Stimulated activated CD4-positive, alpha-beta T cell treated with anti-CD3 and anti-CD28 coated beads, Interleukin-2, amount 100 ng/mL, for 48 hours (primary cell): ENCODE measurements at regions not wholly inside any gene's neighbourhood (a gene's known extent, or its start where the extent isn't known, plus 50 kb on each side); places are given as distances from the start of the nearest gene placed in this dataset.
"Not testable (repeated sequence)": the region's sequence is repeated elsewhere in the genome, so short reads cannot be mapped to it uniquely, and the experiment has no call there.

Experiments
- DNase-seq, 2 donors: peaks; one replicate each; pipeline ENCODE4 v3.0.0-alpha.2; 2020

DNA sequence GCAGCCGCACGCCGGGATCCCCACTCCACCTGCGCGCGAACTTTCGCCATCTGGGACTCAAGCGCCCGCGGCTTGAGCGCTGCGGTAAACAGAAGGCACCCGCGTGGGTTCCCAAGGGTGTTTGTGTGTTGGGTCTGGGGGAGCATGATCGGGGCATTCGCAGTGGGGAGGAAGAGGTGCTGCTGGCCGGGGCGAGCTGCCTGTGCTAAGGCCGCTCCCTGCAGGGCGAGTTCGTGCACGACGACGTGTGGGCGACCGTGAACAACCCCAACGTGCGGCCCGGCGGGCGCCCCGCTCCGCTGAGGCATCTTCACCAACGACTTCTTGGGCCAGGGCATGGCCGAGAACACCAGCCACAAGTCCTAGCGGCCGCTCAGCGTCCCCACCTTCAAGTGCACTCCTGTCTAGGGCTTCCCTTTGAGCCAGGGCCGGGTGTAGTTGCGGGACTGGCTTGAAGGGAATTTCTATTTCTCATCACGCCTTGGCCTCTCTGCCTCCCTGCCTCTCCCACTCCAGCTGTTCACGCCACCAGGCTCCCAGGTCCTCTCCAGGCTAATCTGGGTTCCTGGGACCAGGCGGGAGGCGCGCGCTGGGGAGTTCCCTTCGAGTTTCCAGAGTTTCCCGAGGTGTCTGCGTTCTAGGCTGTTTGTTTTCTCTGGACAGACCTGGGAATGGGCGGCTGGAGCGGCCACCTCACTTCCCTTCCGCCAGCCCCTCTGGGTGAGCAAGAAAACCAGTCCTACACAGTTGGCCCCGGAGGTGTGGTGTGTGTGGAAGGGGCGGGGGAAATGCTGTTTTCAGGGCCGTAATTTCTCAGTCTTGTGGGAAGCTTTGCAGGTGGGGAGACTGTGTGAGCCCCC is 417.8 kb upstream of the TMTC1 start:
- no peak for DNase-seq

DNA sequence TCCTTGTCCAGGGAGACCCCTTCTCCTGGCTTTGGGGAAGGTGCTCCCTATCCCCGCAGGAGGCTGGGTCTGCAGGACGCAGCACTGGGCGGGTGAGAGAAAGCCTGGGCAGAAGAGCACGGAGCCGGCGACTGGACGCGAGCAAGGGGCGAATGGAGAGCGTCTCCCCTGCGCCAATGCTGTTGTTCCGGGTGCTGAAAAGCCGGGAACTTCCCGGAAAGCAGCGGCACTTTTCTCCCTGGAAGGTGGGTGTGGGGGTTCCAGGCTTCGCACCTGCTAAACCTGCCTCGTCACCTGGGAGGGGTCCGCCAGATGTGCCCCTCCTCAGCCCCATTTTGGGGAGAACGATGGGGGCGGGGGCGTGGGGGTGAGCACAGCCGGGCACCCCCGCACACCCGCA is 417.1 kb upstream of the TMTC1 start:
- DNase-seq = no peak

DNA sequence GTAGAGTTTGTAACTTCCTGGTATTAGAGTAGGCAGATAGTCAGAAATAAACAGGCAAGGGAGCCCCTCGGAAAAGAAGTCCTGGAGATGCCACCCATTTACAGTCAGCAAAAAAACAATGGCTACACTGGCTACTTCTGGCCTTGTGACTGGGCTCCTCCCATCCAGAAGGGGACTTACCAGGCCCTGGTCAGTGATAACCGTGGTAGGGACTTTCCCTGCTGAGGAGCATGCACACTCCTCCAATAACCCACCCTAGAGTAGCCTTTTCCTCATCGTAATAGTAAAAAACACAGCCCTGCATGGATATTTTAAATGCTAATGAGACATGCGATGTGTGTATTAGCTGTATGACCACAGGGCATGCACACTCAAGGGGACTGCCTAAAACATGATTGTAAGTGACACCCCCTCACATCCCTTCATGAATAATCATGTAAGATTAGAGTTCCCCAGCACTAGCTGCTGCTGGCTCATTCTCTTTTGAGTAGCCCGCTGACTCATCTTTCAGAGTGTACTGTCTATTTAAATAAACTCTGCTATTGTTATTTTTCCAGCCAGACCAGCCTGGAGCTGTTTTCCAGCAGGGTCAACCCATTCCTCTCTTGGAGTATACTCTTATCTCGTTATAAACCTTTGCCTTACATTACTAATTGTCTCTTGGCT is 413.8 kb upstream of the TMTC1 start:
- DNase-seq = no peak

DNA sequence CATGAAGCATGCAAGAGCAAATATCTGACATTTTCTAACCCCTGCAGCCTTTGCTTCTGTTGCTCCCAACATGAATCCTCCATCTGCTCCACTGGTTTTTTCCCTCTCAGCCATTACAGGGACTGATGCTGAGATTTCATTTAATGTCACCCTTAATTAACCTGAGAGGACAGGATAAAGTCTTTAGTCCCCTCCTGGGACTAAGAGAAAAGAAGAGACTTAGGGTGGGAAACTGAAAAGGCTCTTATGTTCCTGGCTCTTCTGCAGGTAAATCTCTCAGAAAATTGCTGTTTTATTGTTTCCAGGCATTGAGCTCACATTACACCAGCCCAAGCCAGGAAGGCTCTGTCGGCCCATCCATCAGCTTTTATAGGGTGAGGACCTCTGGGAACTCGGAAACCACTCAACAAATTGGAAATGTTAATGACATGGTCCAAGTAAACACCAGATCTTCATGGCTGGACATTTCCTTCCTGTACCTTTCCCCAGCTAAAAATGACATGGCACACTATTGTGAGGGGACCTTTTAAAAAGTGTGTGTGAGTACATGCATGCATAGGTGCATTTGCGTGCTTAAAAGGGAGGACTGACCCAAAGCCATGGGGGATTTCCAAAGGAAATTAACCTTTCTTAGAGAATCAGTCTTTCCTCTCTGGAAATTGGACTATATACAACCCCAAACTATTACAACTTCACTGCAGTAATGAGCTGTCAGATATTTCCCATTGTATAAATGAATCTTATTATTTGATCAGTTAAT is 408.1 kb upstream of the TMTC1 start:
- no peak for DNase-seq

DNA sequence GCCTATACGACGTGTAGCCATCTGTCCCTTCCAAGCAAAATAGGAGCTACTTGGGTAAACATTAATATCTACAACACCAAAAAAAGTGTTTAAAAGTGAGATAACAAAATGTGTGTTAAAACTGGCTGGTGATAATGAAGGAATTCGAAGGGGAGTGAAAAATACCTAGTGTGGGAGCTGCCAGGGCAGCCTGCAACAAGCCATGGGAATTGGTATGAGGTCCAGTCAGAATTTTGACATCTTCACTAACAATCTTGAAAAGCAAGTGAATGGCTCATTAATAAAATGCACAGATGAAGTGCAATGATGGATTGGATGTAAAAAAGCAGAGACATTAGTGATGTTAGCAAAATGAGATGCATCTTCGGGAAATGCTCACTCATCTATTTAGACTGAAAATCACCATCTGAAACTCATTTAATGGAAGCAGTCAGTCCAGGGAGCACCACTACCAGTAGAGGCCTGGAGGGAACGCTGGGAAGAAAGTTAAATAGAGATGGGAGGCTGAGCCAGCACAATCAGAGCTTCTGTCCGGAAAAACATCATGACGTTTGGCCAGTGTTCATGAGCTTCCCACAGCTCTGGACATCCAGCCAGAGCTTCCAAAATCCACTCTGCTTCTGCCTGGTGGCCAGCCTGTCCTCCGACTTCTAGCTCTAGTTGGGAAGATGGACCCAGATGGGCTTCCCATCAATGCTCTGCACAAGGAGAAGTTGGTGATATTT is 405.0 kb upstream of the TMTC1 start:
- DNase-seq = no peak

DNA sequence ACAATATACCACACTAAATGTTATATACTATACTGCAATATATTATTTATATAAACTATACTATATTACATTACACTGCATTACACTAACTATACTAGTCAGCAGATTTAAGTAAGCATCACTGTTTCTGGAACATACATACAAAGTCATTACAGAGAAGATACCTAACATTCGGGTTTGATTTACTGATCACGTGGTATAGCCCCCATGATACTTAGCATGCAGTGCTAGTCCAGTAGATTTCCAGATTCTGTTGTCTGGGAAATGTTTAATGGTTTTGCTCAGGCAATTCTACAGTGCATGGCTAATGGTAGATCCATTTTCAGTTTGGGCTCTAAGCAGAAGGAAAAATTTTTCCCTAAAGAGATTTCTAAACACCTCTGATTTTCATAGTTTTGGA is 403.7 kb upstream of the TMTC1 start:
- DNase-seq = no peak

DNA sequence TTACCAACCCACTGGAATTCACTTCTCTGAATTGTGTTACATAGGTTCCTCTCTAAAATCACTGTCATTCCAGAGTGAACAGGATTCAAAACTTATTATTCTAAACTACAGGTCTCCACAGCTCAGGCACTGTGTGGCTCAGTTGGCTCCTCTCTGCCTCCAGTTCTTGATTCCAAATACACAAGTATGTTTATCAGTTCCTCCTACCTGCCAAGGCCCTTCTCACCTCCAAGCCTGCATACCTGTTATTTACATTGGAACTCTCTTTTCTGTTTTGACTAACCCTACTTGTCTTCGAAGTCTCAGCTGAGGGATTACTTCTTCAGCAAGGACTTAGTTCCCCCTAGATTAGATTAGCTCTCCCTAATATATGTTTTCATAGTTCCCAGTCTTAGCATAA is 397.6 kb upstream of the TMTC1 start:
- no peak for DNase-seq

DNA sequence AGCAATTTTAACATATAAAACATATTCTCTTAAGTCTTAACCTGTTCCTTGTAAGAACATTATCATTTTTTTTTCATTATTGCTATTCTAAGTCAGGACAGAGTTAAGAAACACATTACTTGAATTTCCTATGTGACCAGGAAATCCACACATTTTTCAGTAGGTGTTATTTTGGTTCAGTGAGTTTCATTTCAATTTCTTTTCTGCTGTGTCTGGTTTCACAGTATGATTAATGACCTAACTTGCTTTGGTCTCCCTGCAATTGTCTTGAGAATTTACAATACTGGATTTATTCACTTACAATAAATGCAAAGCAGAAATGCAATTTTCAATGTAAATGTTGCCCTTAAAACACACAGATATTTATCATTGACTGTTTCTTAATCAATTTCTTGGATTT is 396.9 kb upstream of the TMTC1 start:
- DNase-seq = no peak

DNA sequence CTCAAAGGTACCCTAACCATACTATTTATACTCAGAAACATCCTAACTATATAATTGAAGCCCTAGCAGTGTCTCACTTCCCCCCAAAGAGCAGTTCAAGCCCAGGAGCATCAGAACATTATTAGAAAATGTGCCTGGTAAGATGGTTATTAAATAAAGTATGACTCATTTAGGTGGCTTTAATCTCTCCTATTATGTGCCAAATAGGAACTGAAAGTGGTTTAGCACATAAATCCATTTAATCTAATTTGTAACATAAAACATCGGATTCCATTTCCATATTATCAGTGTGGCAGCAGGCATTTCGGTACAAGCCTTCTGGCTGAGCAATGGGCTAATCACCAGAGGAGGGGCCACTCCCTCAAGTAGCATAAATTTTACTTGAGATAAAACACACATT is 395.2 kb upstream of the TMTC1 start:
- DNase-seq = no peak

DNA sequence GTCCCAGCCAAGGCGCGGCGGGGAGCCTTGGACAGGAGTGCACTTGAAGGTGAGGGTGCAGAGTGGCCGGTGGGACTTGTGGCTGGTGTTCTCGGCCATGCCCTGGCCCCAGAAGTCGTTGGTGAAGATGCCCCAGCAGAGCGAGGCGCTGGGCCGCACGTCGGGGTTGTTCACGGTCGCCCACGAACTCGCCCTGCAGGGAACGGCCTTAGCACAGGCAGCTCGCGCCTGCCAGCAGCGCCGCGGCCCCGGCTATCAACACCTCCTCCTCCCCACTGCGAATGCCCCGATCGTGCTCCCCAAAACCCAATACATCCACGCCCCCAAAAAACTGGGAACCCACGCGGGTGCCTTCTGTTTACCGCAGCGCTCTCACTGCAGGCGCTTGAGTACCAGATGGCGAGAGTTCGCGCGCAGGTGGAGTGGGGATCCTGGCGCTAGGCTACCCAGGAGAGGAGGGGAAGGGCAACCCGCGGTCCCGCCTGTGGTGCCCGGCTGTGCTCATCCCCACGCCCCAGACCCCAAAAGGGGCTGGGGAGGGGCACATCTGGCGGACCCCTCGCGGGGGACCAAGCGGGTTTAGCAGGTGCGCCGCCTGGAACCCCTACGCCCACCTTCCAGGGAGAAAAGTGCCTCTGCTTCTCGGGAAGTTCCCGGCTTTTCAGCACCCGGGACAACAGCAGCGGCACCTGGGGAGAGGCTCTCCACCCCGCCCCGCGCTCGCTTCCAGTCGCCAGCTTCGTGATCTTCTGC is 386.3 kb upstream of the TMTC1 start:
- no peak for DNase-seq

DNA sequence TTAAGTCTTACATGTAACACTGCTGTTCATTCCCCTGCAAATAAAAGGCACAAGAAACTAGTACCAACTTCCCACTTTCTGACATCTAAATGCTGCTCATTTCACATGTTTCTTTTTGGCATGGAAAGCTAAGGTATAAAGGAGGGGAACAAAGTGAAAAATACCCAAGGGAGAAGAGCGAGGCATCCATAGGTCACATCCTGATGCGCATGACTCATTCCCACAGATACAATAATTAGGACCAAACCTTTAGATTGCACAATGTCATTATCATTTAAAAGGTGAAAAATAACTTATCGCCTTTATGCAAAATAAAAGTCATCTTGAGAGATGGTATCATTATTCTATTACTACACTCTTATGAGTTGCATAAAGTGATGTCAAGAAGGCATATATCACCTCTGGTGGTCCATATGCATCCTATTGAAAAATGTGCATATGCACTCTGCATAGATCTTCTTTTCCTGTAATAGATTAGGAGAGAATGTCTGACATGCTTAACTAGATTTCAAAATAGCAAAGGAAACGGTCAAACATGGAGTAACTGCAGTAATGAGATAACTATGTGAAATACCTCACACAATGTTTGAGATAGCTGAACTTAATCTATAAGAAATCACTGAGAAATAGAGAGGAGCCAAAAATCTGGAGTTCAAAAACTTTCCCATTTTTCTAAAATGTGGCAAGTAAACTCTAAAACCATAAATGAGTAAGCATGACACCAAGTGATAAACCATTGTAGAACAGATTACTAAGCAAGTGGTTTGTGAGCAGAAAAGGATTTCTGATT is 382.5 kb upstream of the TMTC1 start:
- DNase-seq = no peak

DNA sequence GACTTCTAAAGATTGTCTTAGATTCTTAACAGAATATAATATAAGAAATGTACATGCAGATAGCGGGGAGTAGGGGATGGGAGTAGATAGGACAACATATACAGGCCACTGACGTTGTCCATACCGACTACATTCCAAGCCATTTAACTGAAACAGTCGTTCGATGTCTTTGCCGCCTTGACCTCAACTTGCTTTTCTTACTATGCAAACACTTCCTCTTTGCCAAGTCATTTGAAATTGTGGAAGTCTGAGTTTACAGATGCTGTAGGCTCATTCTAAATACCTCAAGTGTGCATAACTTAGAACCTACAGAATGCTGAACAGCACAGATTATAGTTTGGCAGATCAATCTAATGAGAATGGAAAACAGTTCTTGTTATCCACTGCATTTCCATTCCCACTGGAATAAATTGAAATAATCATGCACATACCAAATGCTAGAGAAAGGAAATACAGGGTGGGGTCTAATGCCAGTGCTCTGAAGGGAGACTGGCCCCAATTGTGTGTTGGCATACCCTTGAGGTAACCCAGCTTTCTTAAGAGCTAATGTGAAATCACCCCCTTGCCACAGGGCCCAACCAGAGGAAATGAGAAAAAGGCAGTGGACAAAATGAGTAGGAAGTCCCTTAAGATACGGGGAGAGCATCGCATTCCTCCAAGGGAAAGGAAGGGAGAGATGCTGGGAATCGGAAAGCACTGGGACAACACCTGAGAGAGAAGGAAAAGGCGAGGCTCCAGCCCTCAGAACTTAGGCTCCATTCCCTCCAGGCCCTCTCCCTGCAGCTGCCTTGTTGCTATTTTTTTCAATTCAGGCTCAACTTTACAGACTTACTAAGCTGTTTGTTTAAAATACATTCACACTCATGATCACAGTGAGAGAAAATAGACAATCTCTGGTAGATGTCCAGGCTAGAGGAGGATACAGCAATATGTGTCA is 380.9 kb upstream of the TMTC1 start:
- DNase-seq = no peak

DNA sequence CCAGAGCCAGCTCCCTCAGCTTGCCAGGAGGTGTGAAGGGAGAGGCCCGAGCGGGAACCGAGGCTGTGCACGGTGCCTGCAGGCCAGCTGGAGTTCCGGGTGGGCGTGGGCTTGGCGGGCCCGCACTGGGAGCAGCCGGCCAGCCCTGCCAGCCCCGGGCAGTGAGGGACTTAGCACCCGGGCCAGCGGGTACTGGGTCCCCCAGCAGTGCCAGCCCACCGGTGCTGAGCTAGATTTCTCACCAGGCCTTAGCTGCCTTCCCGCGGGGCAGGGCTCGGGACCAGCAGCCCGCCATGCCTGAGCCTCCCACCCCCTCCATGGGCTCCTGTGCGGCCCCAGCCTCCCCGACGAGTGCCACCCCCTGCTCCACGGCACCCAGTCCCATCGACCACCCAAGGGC is 373.1 kb upstream of the TMTC1 start:
- not testable (repeated sequence) for DNase-seq

DNA sequence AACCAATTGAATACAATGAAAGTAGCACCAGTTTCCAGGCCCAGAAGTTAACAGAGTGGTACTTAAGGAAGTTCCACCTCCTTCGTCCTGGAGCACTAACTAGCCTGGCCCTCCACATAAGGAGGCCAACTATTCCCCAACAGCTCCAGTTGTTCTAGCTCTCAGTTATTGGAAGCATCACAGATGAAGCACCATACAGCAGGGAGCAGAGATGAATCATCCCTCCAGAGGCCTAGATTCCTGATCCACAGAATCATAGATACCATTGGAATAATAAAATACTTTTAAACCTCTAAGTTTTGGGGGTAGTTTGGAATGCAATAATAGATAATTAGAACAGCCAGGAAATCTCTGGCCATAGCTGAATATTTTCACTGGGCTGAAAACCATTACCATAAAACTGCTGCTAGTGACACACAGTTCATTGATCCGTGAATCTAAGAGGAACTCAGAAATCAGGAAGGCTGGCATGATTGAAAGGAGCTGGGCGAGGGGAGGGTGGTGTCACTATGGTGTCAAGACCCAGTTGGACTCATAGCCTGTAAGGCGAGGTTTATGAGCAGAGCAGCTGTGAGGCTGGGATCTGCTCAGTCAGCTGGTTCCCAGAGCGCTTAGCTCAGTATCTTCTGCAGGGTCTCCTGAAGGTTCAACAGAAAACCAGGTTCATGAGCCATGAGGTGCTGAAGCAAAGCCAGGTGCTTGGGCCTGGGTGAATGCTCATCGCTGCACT is 371.4 kb upstream of the TMTC1 start:
- DNase-seq = no peak

DNA sequence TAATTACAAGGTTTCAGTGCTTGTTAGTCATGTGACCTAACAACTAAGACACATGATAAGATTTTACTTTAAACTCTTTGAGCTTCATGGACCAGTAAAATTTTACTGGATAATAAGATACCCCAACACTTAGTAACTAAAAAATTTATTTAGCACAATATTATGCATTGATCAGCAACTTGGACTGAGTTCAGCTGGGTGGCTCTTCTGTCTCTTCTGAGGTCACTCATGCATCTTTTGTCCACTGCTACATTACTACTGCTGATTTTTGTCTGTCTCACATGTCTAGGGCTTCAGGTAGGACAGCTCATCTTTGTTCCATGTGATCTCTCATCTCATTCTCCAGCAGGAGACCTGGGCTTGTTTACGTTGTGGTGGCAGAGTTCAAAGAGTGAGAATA is 370.2 kb upstream of the TMTC1 start:
- no peak for DNase-seq

DNA sequence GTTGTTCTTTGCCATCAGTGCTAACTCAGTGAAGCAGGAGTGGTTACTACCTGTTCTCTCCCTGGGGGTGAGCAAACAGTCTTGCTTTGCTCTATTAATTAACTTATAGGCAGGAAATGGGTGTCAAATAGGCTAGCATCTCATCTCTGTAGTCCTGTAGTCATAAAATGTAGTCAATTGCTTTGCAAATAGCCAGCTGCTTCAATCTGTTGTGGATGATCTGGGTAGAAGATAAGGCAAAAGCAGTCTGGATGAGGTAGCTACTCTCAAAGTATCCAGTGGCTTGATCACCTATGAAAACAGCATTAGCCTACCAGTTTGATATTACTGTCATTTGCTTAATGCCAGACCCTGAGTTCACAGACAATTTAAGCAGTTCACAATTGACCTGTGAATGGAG is 369.0 kb upstream of the TMTC1 start:
- no peak for DNase-seq

DNA sequence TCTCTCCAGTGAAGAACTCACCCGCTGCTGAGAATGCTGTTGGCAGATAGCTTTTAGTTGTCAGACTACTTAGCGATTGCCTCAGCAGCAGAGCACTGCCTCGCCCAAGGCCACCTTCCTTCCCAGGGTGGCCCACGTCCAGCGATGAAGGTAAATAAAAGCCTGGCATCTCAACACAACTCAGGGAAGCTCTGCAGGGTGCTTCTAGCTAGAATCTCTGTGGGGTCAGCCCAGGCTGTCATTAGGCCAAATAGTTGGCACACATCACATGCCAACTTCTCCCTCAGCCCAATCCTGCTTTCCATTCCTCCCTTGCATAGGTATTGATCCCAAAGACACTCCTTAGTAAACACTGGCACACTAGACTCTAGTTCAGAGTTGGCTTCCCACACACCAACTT is 368.1 kb upstream of the TMTC1 start:
- DNase-seq = no peak

DNA sequence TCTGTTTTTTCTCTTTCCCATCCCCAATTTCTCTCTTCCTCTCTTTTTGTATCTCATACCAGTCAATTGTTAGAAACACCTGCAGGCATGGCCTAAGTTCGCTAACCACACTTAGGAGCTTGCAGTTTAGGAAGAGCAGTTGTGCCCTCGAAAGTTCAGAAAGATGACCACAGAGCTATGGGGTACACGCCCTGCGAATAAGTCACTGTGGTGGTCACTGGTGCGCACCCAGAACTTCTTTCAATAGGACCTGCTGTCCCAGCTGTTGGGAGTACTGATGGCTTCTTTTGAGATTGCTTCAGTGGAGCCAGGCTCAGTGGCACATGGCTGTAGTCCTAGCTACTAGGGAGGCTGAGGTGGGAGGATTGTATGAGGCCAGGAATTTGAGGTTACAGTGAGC is 362.8 kb upstream of the TMTC1 start:
- DNase-seq = no peak

DNA sequence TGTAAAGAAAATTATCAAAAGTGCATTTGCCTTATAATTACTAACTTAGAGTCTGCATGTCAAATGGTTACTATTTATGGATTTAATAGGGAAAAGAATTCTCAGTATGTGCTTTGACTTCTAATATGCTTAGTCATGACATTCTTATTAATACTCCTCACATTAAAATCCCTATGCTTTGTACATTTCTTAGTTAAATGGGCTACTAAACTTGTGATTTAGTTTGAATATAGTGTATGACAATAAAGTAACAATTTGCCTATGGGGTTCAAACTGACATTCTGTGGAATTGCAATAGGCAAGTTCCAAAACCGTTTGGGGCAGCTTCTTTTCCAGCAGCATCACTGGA is 361.9 kb upstream of the TMTC1 start:
- no peak for DNase-seq
